A549 (cell line): ENCODE measurements at regions not wholly inside any gene's neighbourhood (a gene's known extent, or its start where the extent isn't known, plus 50 kb on each side); places are given as distances from the start of the nearest gene placed in this dataset.

ENCODE experiments used
- ATAC-seq, 2 experiments: fragments of 200-7000 bp in 1 of 2; fragments of >200 bp in 1 of 2; cut with Nextera tagmentation in 1 of 2; cut with Tn5 transposase in 1 of 2; 3 replicates each; pipeline versions ENCODE4 v1.8.0 to v1.9.1; 2018 to 2020; ENCODE audit warnings: mild to moderate bottlenecking in 1 of 2, moderate library complexity in 1 of 2
- CTCF ChIA-PET: fragments of 300-600 bp; sonication (Branson Sonifier 250); formaldehyde crosslinking; extraction: SDS; loops from one replicate; lab custom pipeline; 2021; ENCODE audit warnings: antibody characterized with exemption, inconsistent platforms; lab: Yijun Ruan, JAX
- POLR2A ChIA-PET: fragments of 350-600 bp; formaldehyde crosslinking; extraction: SDS; loops from one replicate; lab custom pipeline; 2021; ENCODE audit warnings: antibody characterized with exemption, inconsistent platforms; lab: Yijun Ruan, JAX
- DNase-seq, 2 experiments: peaks; one replicate each; pipeline versions ENCODE4 v3.0.0 to v3.0.0-alpha.2; 2011 to 2016; ENCODE audit warnings: low read depth in 1 of 2, low spot score in 1 of 2
- FAIRE-seq: peaks from 2 replicates; lab custom pipeline; 2011; peaks lifted over from hg19 to GRCh38; lab: Jason Lieb, UNC
- H3K27ac ChIP-seq, 2 experiments: fragments of >200 bp; sonication (Bioruptor Twin); formaldehyde crosslinking; 3 replicates each; pipeline ENCODE4 v1.5.1; 2016 to 2017
- H3K4me1 ChIP-seq: fragments of >200 bp; sonication (Bioruptor Twin); formaldehyde crosslinking; 3 replicates; pipeline ENCODE4 v1.6.1; 2016
- H3K4me2 ChIP-seq: fragments of >200 bp; sonication (Bioruptor Twin); formaldehyde crosslinking; 3 replicates; pipeline ENCODE4 v1.6.1; 2016
- H3K4me3 ChIP-seq: fragments of >200 bp; sonication (Bioruptor Twin); formaldehyde crosslinking; 3 replicates; pipeline ENCODE4 v1.5.1; 2016
- H3K9me3 ChIP-seq: fragments of >200 bp; sonication (Bioruptor Twin); formaldehyde crosslinking; 3 replicates; pipeline ENCODE4 v1.6.1; 2016
- ATOH8 ChIP-seq: fragments of 250-450 bp; sonication (Bioruptor Pico); IDR thresholded peaks from 2 replicates; pipeline ENCODE4 v1.5.0; 2020; ENCODE audit warnings: low read depth, mild to moderate bottlenecking, moderate library complexity
- BHLHE40 ChIP-seq: IDR thresholded peaks from 2 replicates; pipeline ENCODE4 v1.6.1; 2012; ENCODE audit warnings: low read depth, low read length, inconsistent platforms
- CEBPB ChIP-seq, 2 experiments: fragments of >200 bp in 1 of 2; sonication (Bioruptor Twin) in 1 of 2; formaldehyde crosslinking in 1 of 2; IDR thresholded peaks; 2 replicates each; pipeline ENCODE4 v1.6.1; 2012 to 2016
- CHD2 ChIP-seq: fragments of 150-350 bp; IDR thresholded peaks from 2 replicates; pipeline ENCODE4 v1.6.1; 2014; ENCODE audit warnings: low read length; ENCODE audit not compliant: partially characterized antibody
- CTCF ChIP-seq: fragments of >200 bp; sonication (Bioruptor Twin); formaldehyde crosslinking; IDR thresholded peaks from 3 replicates; pipeline ENCODE4 v1.5.1; 2016
- EHF ChIP-seq: fragments of 250-450 bp; sonication (Bioruptor Pico); IDR thresholded peaks from 2 replicates; pipeline ENCODE4 v1.5.0; 2020; ENCODE audit warnings: mild to moderate bottlenecking
- EHMT2 ChIP-seq: fragments of 200-600 bp; sonication (generic); IDR thresholded peaks from 2 replicates; pipeline ENCODE4 v1.6.1; 2016; ENCODE audit warnings: antibody characterized with exemption, low read depth, mild to moderate bottlenecking, moderate library complexity
- FOXS1 ChIP-seq: fragments of 250-450 bp; sonication (Bioruptor Pico); IDR thresholded peaks from 2 replicates; pipeline ENCODE4 v1.5.0; 2020; ENCODE audit warnings: mild to moderate bottlenecking, moderate library complexity
- GATA3 ChIP-seq: IDR thresholded peaks from 2 replicates; pipeline ENCODE4 v1.6.1; 2012; ENCODE audit warnings: borderline replicate concordance
- HEYL ChIP-seq: fragments of 250-450 bp; sonication (Bioruptor Pico); IDR thresholded peaks from 2 replicates; pipeline ENCODE4 v1.8.0; 2021; ENCODE audit warnings: mild to moderate bottlenecking, moderate library complexity
- HOXA7 ChIP-seq: fragments of 250-450 bp; sonication (Bioruptor Pico); IDR thresholded peaks from 2 replicates; pipeline ENCODE4 v1.5.0; 2020; ENCODE audit warnings: mild to moderate bottlenecking, moderate library complexity
- HOXB5 ChIP-seq: fragments of 250-450 bp; sonication (Bioruptor Pico); IDR thresholded peaks from 2 replicates; pipeline ENCODE4 v1.5.0; 2020; ENCODE audit warnings: mild to moderate bottlenecking, moderate library complexity
- JUN ChIP-seq, 2 experiments: fragments of >200 bp; sonication (Bioruptor Twin); formaldehyde crosslinking; IDR thresholded peaks; 2 replicates in 1 of 2; 3 replicates in 1 of 2; pipeline ENCODE4 v1.6.1; 2016 to 2017
- JUNB ChIP-seq: fragments of >200 bp; sonication (Bioruptor Twin); formaldehyde crosslinking; IDR thresholded peaks from 2 replicates; pipeline ENCODE4 v1.6.1; 2016
- KDM5A ChIP-seq: fragments of 200-600 bp; sonication (generic); IDR thresholded peaks from 2 replicates; pipeline ENCODE4 v1.6.1; 2016; ENCODE audit warnings: antibody characterized with exemption, mild to moderate bottlenecking
- MAFK ChIP-seq: fragments of 450-650 bp; IDR thresholded peaks from 2 replicates; pipeline ENCODE4 v1.6.1; 2014; ENCODE audit not compliant: partially characterized antibody
- MYC ChIP-seq: IDR thresholded peaks from 2 replicates; pipeline ENCODE4 v1.6.1; 2012; ENCODE audit warnings: mild to moderate bottlenecking, inconsistent platforms, low read length, improper control_type of control experiment, borderline replicate concordance
- NFE2L2 ChIP-seq: fragments of 150-350 bp; conservative IDR thresholded peaks from 2 replicates; pipeline ENCODE4 v1.6.1; 2014; ENCODE audit warnings: low read length
- NPAS2 ChIP-seq: fragments of 250-450 bp; sonication (Bioruptor Pico); IDR thresholded peaks from 2 replicates; pipeline ENCODE4 v1.8.0; 2022; ENCODE audit warnings: mild to moderate bottlenecking, moderate library complexity, borderline replicate concordance
- NR3C1 ChIP-seq: fragments of >200 bp; sonication (Bioruptor Twin); formaldehyde crosslinking; IDR thresholded peaks from 3 replicates; pipeline ENCODE4 v1.6.1; 2017
- PHF8 ChIP-seq: fragments of 200-600 bp; sonication (generic); IDR thresholded peaks from 2 replicates; pipeline ENCODE4 v1.6.1; 2016; ENCODE audit warnings: low read depth, mild to moderate bottlenecking, antibody characterized with exemption, moderate library complexity, borderline replicate concordance
- RARB ChIP-seq: fragments of 250-450 bp; sonication (Bioruptor Pico); IDR thresholded peaks from 2 replicates; pipeline ENCODE4 v1.8.0; 2021; ENCODE audit warnings: mild to moderate bottlenecking, moderate library complexity
- RCOR1 ChIP-seq: fragments of 150-350 bp; IDR thresholded peaks from 2 replicates; pipeline ENCODE4 v1.6.1; 2014; ENCODE audit warnings: antibody characterized with exemption, low read length, low read depth
- RFX5 ChIP-seq: fragments of 450-650 bp; IDR thresholded peaks from 2 replicates; pipeline ENCODE4 v1.7.1; 2014; ENCODE audit warnings: antibody characterized with exemption, mild to moderate bottlenecking, moderate library complexity
- RNF2 ChIP-seq: fragments of 200-600 bp; sonication (generic); IDR thresholded peaks from 2 replicates; pipeline ENCODE4 v1.6.1; 2016; ENCODE audit warnings: low read depth, mild to moderate bottlenecking, antibody characterized with exemption, moderate library complexity, borderline replicate concordance
- USF2 ChIP-seq: fragments of 450-650 bp; IDR thresholded peaks from 2 replicates; pipeline ENCODE4 v1.6.1; 2014; ENCODE audit warnings: antibody characterized with exemption
- WGBS: methylation state at CpG from one replicate; pipeline ENCODE4 v1.1.6; 2017; ENCODE audit errors: missing lambda C conversion rate; 5-methylcytosine and 5-hydroxymethylcytosine counted together
- TF ChIP-seq, protein P1 (sequence below): IDR thresholded peaks from 2 replicates; pipeline ENCODE4 v1.6.1; 2012

GRCh38 chr2:129237966-129238725 is 741.3 kb upstream of the RAB6C start:
- ATAC-seq (no peak), FAIRE-seq (no peak)

DNA sequence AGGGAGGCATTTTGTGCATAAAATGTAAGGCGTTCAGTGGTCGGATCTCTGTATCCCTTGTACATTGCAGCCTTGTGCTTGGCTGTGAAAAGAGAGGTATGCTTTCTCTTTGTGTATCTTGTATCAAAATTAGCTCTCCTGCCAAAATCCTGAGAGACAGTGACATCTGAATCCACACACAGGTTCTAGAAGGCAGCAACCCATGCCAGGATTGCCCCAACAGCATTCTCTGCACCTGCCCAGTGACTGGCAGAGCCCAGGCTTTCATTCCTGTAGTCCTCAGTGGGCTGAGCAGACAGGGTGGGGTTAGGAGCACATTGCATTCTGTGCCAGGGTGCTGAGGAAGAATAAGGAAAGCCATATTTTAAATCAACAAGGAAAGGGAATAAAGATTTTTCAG is 740.3 kb upstream of the RAB6C start:
- 5% methylated on average over 2 of the region's 2 CpGs for WGBS
- DNase-seq (no peak), ATAC-seq (no peak), FAIRE-seq (no peak)
- ChIA-PET CTCF (interaction anchor here (1.1 kb wide), 1 partner anchor 39 kb away, joined by 3 read pairs; no protein-coding TSS in a partner anchor), POLR2A (no interaction called here)
- Histone ChIP-seq H3K27ac (no peak overlapping the region), H3K4me1 (no peaks in the 10 kb centered on the region), H3K4me2 (no peak overlapping the region), H3K9me3 (no peaks in the 10 kb centered on the region), H3K4me3 (no peak overlapping the region)
- no peak for TF ChIP-seq RCOR1
- no peak for TF ChIP-seq NFE2L2
- TF ChIP-seq RARB (CRISPR knock-in tag), result no peak
- TF ChIP-seq HEYL (CRISPR knock-in tag), result no peak
- TF ChIP-seq CEBPB (IDR thresholded peaks at IDR 0.05), result no peak
- no peak for TF ChIP-seq KDM5A
- no peak for TF ChIP-seq PHF8
- TF ChIP-seq MAFK, result no peak
- no peak for TF ChIP-seq EHMT2
- TF ChIP-seq NR3C1, result no peak
- no peak for TF ChIP-seq MYC
- TF ChIP-seq HOXB5 (CRISPR knock-in tag), result no peak
- TF ChIP-seq RNF2, result no peak
- no peak for TF ChIP-seq CHD2
- TF ChIP-seq USF2, result no peak
- TF ChIP-seq CTCF, result no peak
- TF ChIP-seq FOXS1 (CRISPR knock-in tag), result no peak

More at GRCh38 chr2:129237966-129238725, 741.3 kb upstream of the RAB6C start:
- H3K27ac ChIP-seq, result no peak overlapping the region
- H3K4me3 ChIP-seq, result no peak overlapping the region
- ChIA-PET CTCF (interaction anchor here (1.1 kb wide), 1 partner anchor 40 kb away, joined by 3 read pairs; no protein-coding TSS in a partner anchor), POLR2A (no interaction called here)
- WGBS, result 29% methylated on average over 6 of the region's 6 CpGs
- no peaks in the 10 kb centered on the region for H3K4me1 ChIP-seq
- TF ChIP-seq HOXA7 (no peak), BHLHE40 (no peak), CEBPB (IDR thresholded peaks at IDR 0.05) (no peak), FOXS1 (CRISPR knock-in tag) (no peak), HOXB5 (CRISPR knock-in tag) (no peak), NPAS2 (CRISPR knock-in tag) (no peak), RCOR1 (no peak), JUN (IDR thresholded peaks at IDR 0.05) (no peak), USF2 (no peak), CTCF (no peak), EHMT2 (no peak), RFX5 (no peak), GATA3 (no peak), ATOH8 (CRISPR knock-in tag) (no peak), PHF8 (no peak), NR3C1 (no peak), EHF (CRISPR knock-in tag) (no peak), JUNB (no peak)
- TF ChIP-seq, protein P1, sequence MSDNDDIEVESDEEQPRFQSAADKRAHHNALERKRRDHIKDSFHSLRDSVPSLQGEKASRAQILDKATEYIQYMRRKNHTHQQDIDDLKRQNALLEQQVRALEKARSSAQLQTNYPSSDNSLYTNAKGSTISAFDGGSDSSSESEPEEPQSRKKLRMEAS, result no peak
- TF ChIP-seq, all 56 proteins: peak for 0
- H3K4me2 ChIP-seq, result no peak overlapping the region
- H3K9me3 ChIP-seq, result no peaks in the 10 kb centered on the region
- DNase-seq, result no peak
